Keratinocyte (primary cell): ENCODE measurements at regions not wholly inside any gene's neighbourhood (a gene's known extent, or its start where the extent isn't known, plus 50 kb on each side); places are given as distances from the start of the nearest gene placed in this dataset.

Experiments
- DNase-seq: peaks from one replicate; pipeline ENCODE4 v3.0.0-alpha.2; 2011; ENCODE audit warnings: low read depth, missing footprints, low spot score
- FAIRE-seq: peaks from 2 replicates; lab custom pipeline; 2011; peaks lifted over from hg19 to GRCh38; lab: Jason Lieb, UNC
- H2AFZ ChIP-seq: 2 replicates; pipeline ENCODE4 v1.6.0; 2012; ENCODE audit warnings: low read length, control low read depth, inconsistent platforms; ENCODE audit not compliant: control insufficient read depth
- H3K27ac ChIP-seq: 2 replicates; pipeline ENCODE4 v1.5.1; 2011; ENCODE audit warnings: low read length; ENCODE audit not compliant: control insufficient read depth, insufficient read depth
- H3K27me3 ChIP-seq: 3 replicates; pipeline ENCODE4 v1.6.0; 2011; ENCODE audit warnings: low read length; ENCODE audit not compliant: control insufficient read depth, insufficient read depth; ENCODE audit errors: extremely low read depth
- H3K36me3 ChIP-seq, 2 experiments: 2 replicates in 1 of 2; 3 replicates in 1 of 2; pipeline ENCODE4 v1.5.1; 2011; ENCODE audit warnings: low read length in 2 of 2, mild to moderate bottlenecking in 1 of 2; ENCODE audit not compliant: control insufficient read depth in 2 of 2, insufficient read depth in 2 of 2; ENCODE audit errors: extremely low read depth in 1 of 2
- H3K4me1 ChIP-seq: 3 replicates; pipeline ENCODE4 v1.5.1; 2011; ENCODE audit warnings: low read length; ENCODE audit not compliant: control insufficient read depth, insufficient read depth; ENCODE audit errors: extremely low read depth
- H3K4me2 ChIP-seq: 3 replicates; pipeline ENCODE4 v1.6.0; 2011; ENCODE audit warnings: low read depth, low read length; ENCODE audit not compliant: control insufficient read depth, insufficient read depth; ENCODE audit errors: extremely low read depth
- H3K4me3 ChIP-seq, 3 experiments: fragments of 200-600 bp in 1 of 3; sonication (generic) in 1 of 3; 2 replicates in 2 of 3; 3 replicates in 1 of 3; pipeline ENCODE4 v1.5.1; 2011 to 2016; ENCODE audit warnings: low read length in 3 of 3, mild to moderate bottlenecking in 3 of 3, control low read depth in 2 of 3, inconsistent platforms in 1 of 3, low read depth in 1 of 3, mixed read lengths in 1 of 3, mixed run types in 1 of 3, moderate library complexity in 1 of 3; ENCODE audit not compliant: control insufficient read depth in 2 of 3, insufficient read depth in 2 of 3; ENCODE audit errors: extremely low read depth in 1 of 3
- H3K79me2 ChIP-seq: 2 replicates; pipeline ENCODE4 v1.6.0; 2012; ENCODE audit warnings: low read length; ENCODE audit not compliant: control insufficient read depth, insufficient read depth
- H3K9ac ChIP-seq: 3 replicates; pipeline ENCODE4 v1.6.0; 2011; ENCODE audit warnings: low read length; ENCODE audit not compliant: control insufficient read depth, insufficient read depth; ENCODE audit errors: extremely low read depth
- H3K9me1 ChIP-seq: 3 replicates; pipeline ENCODE4 v1.6.0; 2011; ENCODE audit warnings: low read length; ENCODE audit not compliant: control insufficient read depth, insufficient read depth; ENCODE audit errors: extremely low read depth
- H3K9me3 ChIP-seq: 2 replicates; pipeline ENCODE4 v1.5.1; 2012; ENCODE audit warnings: low read depth, low read length; ENCODE audit not compliant: control insufficient read depth
- H4K20me1 ChIP-seq: 3 replicates; pipeline ENCODE4 v1.6.0; 2011; ENCODE audit warnings: low read length; ENCODE audit not compliant: control insufficient read depth, insufficient read depth; ENCODE audit errors: extremely low read depth
- CTCF ChIP-seq, 3 experiments: IDR thresholded peaks in 1 of 3; conservative IDR thresholded peaks in 1 of 3; optimal IDR thresholded peaks in 1 of 3; 2 replicates in 2 of 3; 3 replicates in 1 of 3; pipeline versions ENCODE3 to v1.5.1; 2011; ENCODE audit warnings: low read length in 3 of 3, mild to moderate bottlenecking in 3 of 3, moderate library complexity in 2 of 3, control low read depth in 1 of 3, inconsistent platforms in 1 of 3; ENCODE audit not compliant: insufficient read depth in 2 of 3; ENCODE audit errors: extremely low read depth in 1 of 3
- EZH2 ChIP-seq: IDR thresholded peaks from one replicate; pipeline ENCODE4 v1.6.1; 2012; ENCODE audit warnings: inconsistent platforms, mild to moderate bottlenecking, low read length, moderate library complexity
- dilution Hi-C: fragments of 300-500 bp; cut with MboI; formaldehyde crosslinking; loops from one replicate; pipeline ENCODE4 v1.7.0; 2020; ENCODE audit warnings: low sequenced_read_pairs; ENCODE audit not compliant: extremely low pct_ligation_motif_present

- H3K27me3 ChIP-seq: no peaks in the 10 kb centered on the region
- TF ChIP-seq CTCF (optimal IDR thresholded peaks at IDR 0.05 in 1 of 3, IDR thresholded peaks at IDR 0.05 in 1 of 3, conservative IDR thresholded peaks at IDR 0.05 in 1 of 3; ENCODE audit: extremely low read depth in 1 of 3, insufficient read depth in 2 of 3, low read length in 3 of 3): no peak
- no peak for TF ChIP-seq EZH2
- H4K20me1 ChIP-seq: no peaks in the 10 kb centered on the region
- dilution Hi-C loops: no loop called here
- no peak overlapping the region for H3K27ac ChIP-seq
- peaks cover 3 to 6% of the 10 kb centered on the region in 2 experiments for H3K36me3 ChIP-seq
- no peak for FAIRE-seq
- no peaks in the 10 kb centered on the region for H3K4me1 ChIP-seq
- H2AFZ ChIP-seq: no peak overlapping the region
- H3K9ac ChIP-seq: no peak overlapping the region
- DNase-seq: no peak
- H3K4me3 ChIP-seq: no peak overlapping the region
- no peaks in the 10 kb centered on the region for H3K9me3 ChIP-seq
- H3K4me2 ChIP-seq: no peak overlapping the region
- H3K79me2 ChIP-seq: no peaks in the 10 kb centered on the region
- H3K9me1 ChIP-seq: no peaks in the 10 kb centered on the region
Measured at GRCh38 chr14:71713451-71713850, 218.8 kb upstream of the RGS6 start.

DNA sequence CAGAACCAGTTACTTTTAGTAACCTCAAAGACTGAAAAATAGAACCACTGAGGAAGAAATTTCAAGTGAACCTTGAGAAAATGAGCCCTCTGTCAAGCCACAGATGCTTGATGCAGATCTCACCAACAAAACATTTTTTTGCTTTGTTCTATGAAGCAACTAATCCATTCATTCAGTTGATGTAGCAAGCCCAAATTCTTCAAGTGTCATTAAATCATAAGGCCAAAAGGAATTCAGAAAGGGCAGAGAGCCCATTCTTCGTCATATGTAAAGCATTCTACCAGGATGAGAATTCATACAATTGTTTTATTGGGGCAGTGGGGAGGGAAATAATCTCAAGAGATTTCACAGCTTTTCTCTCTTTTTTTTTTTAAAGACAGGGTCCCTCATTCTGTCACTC, 218.0 kb upstream of the RGS6 start:
- H3K79me2 ChIP-seq: no peaks in the 10 kb centered on the region
- H3K27ac ChIP-seq: no peak overlapping the region
- no peaks in the 10 kb centered on the region for H4K20me1 ChIP-seq
- DNase-seq: no peak
- no peak overlapping the region for H2AFZ ChIP-seq
- no peak overlapping the region for H3K4me3 ChIP-seq
- H3K4me2 ChIP-seq: no peak overlapping the region
- TF ChIP-seq EZH2 (no peak), CTCF (optimal IDR thresholded peaks at IDR 0.05 in 1 of 3, IDR thresholded peaks at IDR 0.05 in 1 of 3, conservative IDR thresholded peaks at IDR 0.05 in 1 of 3; ENCODE audit: extremely low read depth in 1 of 3, insufficient read depth in 2 of 3, low read length in 3 of 3) (no peak)
- H3K9me1 ChIP-seq: no peaks in the 10 kb centered on the region
- no peaks in the 10 kb centered on the region for H3K27me3 ChIP-seq
- peaks cover 3 to 6% of the 10 kb centered on the region in 2 experiments for H3K36me3 ChIP-seq
- no peak for FAIRE-seq
- no peaks in the 10 kb centered on the region for H3K9me3 ChIP-seq
- no peak overlapping the region for H3K9ac ChIP-seq
- dilution Hi-C loops: no loop called here
- no peaks in the 10 kb centered on the region for H3K4me1 ChIP-seq
